ENCODE measurements at regions not wholly inside any gene's neighbourhood (a gene's known extent, or its start where the extent isn't known, plus 50 kb on each side); places are given as distances from the start of the nearest gene placed in this dataset.
"Not testable (repeated sequence)": the region's sequence is repeated elsewhere in the genome, so short reads cannot be mapped to it uniquely, and the experiment has no call there.

DNA sequence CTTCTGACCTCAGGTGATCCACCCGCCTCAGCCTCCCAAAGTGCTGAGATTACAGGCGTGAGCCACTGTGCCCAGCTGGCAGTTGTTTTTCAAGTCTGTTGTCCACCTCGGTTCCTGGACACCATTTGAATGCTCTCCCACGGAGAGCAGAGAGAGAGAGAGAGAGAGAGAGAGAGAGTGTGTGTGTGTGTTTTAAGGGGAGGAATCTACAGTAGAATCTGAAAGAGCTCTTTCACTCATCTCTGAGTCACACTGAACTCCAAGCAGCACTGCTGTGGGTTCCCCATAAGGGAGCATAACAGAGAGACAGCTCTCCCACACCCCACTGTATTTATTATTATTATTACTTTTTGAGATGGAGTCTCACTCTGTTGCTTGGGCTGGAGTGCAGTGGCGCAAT lies 156.6 kb downstream of the RPLP1 start:
- Histone ChIP-seq H3K9ac (ENCODE audit: low read depth, low read length) (no peak overlapping the region), H3K27me3 (ENCODE audit: control insufficient read depth, insufficient read depth, low read length) (peaks cover 36% of the 10 kb centered on the region), H3K4me1 (ENCODE audit: control insufficient read depth, insufficient read depth, low read length) (no peaks in the 10 kb centered on the region), H3K4me2 (ENCODE audit: low read length) (no peak overlapping the region), H3K9me3 (replicated peaks; ENCODE audit: low read length) (no peaks in the 10 kb centered on the region), H3K4me3 (ENCODE audit: low read length) (no peak overlapping the region), H3K36me3 (ENCODE audit: insufficient read depth, low read length) (no peaks in the 10 kb centered on the region)

DNA sequence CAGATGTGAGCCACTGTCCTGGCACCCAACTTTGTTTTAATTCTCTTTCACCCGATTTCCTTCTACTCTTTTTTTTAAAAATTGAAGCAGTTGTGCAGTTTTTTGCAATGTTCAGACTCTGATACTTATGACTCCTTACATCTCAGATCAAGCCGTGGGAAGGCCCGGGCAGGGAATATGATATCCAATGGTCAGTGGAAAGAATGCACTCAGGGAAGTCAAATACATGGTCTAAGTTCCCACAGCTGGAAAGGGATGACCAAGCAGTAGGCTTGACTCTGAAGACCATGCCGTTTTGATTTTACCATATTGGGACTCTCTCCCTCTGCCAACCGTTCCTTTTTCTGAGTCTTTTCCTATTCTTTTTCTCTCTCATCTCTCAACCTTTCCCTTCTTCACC lies 157.2 kb downstream of the RPLP1 start:
- Histone ChIP-seq H3K27me3 (ENCODE audit: control insufficient read depth, insufficient read depth, low read length) (peaks cover 40% of the 10 kb centered on the region), H3K4me3 (ENCODE audit: low read length) (no peak overlapping the region)

DNA sequence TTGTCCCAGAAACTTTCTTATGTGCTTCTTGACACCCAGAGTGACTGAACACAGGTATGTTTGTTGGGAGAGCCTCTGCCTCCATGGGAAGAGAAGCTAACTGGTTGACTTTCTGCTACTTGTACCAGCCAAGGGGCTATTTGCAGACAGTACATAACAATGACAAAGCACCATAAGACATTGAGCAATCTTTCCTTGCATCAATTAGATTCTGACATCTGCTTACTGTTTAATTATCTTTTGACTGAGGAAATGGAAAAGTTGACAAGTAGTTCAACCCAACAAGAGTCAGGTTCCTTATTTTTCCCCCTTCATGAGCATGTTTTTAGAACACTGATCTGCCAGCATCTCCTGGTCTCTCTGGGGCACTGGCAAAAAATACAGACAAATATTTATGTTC lies 157.7 kb downstream of the RPLP1 start:
- Histone ChIP-seq H3K36me3 (ENCODE audit: insufficient read depth, low read length) (no peaks in the 10 kb centered on the region), H3K4me3 (ENCODE audit: low read length) (no peak overlapping the region), H3K4me2 (ENCODE audit: low read length) (no peak overlapping the region), H3K27me3 (ENCODE audit: control insufficient read depth, insufficient read depth, low read length) (peaks cover 41% of the 10 kb centered on the region), H3K4me1 (ENCODE audit: control insufficient read depth, insufficient read depth, low read length) (no peaks in the 10 kb centered on the region), H3K9ac (ENCODE audit: low read depth, low read length) (no peak overlapping the region), H3K9me3 (replicated peaks; ENCODE audit: low read length) (no peaks in the 10 kb centered on the region)

More for the DNA sequence above, 157.2 kb downstream of the RPLP1 start:
- no peaks in the 10 kb centered on the region for H3K4me1 ChIP-seq (ENCODE audit: control insufficient read depth, insufficient read depth, low read length)
- no peaks in the 10 kb centered on the region for H3K9me3 ChIP-seq (replicated peaks; ENCODE audit: low read length)
- H3K4me2 ChIP-seq (ENCODE audit: low read length): no peak overlapping the region
- no peak overlapping the region for H3K9ac ChIP-seq (ENCODE audit: low read depth, low read length)
- H3K36me3 ChIP-seq (ENCODE audit: insufficient read depth, low read length): no peaks in the 10 kb centered on the region

DNA sequence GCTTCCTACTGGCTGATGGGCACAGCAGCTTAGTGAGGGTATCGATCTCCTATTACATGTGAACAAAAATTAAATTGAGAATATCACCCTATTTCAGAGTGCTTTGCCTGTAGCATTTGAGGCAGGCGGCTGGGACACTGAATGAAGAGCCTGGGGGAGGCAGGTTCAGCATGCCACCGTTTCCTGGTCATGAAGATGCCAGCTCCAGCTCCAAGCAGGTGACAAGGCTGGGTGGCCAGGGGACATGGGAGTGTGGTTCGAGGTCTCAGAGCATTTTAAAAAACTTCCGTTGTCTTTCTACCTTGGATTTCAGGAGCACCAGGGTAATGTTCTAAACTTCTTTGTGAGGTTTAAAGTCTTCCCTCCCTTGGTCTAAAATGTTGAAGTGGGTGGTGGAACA lies 158.2 kb downstream of the RPLP1 start:
- Histone ChIP-seq H3K4me2 (ENCODE audit: low read length) (no peak overlapping the region), H3K27me3 (ENCODE audit: control insufficient read depth, insufficient read depth, low read length) (peaks cover 40% of the 10 kb centered on the region), H3K9ac (ENCODE audit: low read depth, low read length) (no peak overlapping the region), H3K4me3 (ENCODE audit: low read length) (no peak overlapping the region), H3K36me3 (ENCODE audit: insufficient read depth, low read length) (no peaks in the 10 kb centered on the region), H3K4me1 (ENCODE audit: control insufficient read depth, insufficient read depth, low read length) (no peaks in the 10 kb centered on the region), H3K9me3 (replicated peaks; ENCODE audit: low read length) (no peaks in the 10 kb centered on the region)

DNA sequence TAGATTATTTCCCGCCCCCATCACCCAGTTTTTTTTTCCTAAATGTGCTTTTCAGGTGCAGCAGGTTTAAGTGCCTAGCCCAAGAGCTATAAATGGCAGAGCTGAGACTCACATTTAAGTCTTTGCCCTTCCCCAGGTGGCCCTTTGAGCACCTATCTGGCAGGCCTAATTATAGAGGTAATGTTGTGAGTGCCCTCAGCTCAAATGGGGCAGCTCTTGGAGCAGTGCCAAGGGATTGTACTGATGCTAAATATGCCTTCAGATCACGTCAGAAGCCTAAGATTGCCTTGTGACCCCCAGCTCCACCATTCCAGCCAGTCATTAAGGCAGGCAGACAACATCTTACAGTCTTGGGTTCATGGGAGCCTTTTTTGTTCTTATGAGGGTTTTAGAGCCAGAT lies 159.5 kb downstream of the RPLP1 start:
- Histone ChIP-seq H3K27me3 (ENCODE audit: control insufficient read depth, insufficient read depth, low read length) (peaks cover 35% of the 10 kb centered on the region), H3K4me3 (ENCODE audit: low read length) (no peak overlapping the region), H3K9ac (ENCODE audit: low read depth, low read length) (no peak overlapping the region), H3K9me3 (replicated peaks; ENCODE audit: low read length) (no peaks in the 10 kb centered on the region), H3K4me2 (ENCODE audit: low read length) (no peak overlapping the region), H3K36me3 (ENCODE audit: insufficient read depth, low read length) (no peaks in the 10 kb centered on the region), H3K4me1 (ENCODE audit: control insufficient read depth, insufficient read depth, low read length) (no peaks in the 10 kb centered on the region)

DNA sequence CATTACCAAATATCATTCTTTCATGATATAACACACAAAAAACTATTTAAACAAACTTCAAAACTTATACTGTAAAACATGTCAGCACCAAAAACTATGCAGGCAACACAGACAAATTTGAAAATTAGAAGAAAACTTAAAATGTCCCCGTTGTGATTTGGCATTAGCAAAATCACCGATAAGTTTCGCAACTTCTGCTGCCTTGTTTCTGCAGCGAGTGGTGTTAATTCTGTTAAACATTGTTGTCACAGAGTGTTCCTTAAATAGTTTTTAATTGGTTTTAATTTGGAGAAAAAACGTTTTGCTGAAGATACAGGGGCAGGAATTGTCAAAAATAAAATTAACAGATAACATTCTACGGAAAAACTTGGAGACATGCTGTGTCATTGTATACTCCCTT lies 160.6 kb downstream of the RPLP1 start:
- H3K9ac ChIP-seq (ENCODE audit: low read depth, low read length): no peak overlapping the region
- H3K36me3 ChIP-seq (ENCODE audit: insufficient read depth, low read length): no peaks in the 10 kb centered on the region
- H3K4me2 ChIP-seq (ENCODE audit: low read length): no peak overlapping the region
- H3K4me3 ChIP-seq (ENCODE audit: low read length): no peak overlapping the region
- peaks cover 35% of the 10 kb centered on the region for H3K27me3 ChIP-seq (ENCODE audit: control insufficient read depth, insufficient read depth, low read length)
- H3K9me3 ChIP-seq (replicated peaks; ENCODE audit: low read length): no peaks in the 10 kb centered on the region
- no peaks in the 10 kb centered on the region for H3K4me1 ChIP-seq (ENCODE audit: control insufficient read depth, insufficient read depth, low read length)

DNA sequence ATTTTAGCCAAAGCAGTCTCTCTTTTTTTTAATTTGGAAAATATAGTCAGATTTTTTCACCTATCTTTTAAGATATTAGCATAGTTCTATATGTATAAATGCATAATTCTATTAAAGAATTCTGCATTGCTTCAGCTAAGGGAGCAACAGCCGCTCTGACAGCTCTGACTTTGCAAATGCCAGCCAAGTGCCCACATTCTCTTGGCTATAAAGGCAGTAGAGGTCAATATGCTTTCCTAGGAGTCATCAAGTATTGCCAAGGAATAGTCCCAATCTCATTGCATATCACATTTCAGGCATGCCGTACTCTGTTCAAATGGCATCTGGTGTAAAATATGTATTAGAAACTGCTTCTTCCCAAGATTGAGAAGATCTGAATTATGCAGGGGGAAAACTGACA lies 161.4 kb downstream of the RPLP1 start:
- Histone ChIP-seq H3K4me2 (ENCODE audit: low read length) (no peak overlapping the region), H3K36me3 (ENCODE audit: insufficient read depth, low read length) (no peaks in the 10 kb centered on the region), H3K9ac (ENCODE audit: low read depth, low read length) (no peak overlapping the region), H3K4me3 (ENCODE audit: low read length) (no peak overlapping the region), H3K27me3 (ENCODE audit: control insufficient read depth, insufficient read depth, low read length) (peaks cover 35% of the 10 kb centered on the region), H3K9me3 (replicated peaks; ENCODE audit: low read length) (no peaks in the 10 kb centered on the region), H3K4me1 (ENCODE audit: control insufficient read depth, insufficient read depth, low read length) (no peaks in the 10 kb centered on the region)

DNA sequence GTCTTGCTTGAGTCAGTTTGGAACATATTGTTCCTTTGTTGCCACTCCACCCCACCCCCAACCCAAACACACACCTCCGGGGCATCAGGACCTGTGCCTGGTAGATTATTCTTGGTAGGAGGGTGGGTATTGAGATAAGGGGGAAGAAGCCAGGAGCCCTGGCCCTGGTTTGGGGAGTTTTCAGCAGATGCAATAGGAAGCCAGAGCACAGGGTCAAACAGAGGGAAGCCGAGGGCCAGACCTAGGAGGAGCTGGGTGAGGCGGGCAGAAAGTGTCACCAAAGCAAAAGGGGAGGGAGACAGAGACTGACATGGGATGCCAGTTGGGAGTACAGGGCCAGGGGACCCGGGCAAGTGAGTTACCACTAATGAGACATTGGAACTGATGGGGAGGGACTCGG lies 163.1 kb downstream of the RPLP1 start:
- no peaks in the 10 kb centered on the region for H3K9me3 ChIP-seq (replicated peaks; ENCODE audit: low read length)
- no peaks in the 10 kb centered on the region for H3K36me3 ChIP-seq (ENCODE audit: insufficient read depth, low read length)
- no peaks in the 10 kb centered on the region for H3K4me1 ChIP-seq (ENCODE audit: control insufficient read depth, insufficient read depth, low read length)
- H3K4me3 ChIP-seq (ENCODE audit: low read length): no peak overlapping the region
- no peak overlapping the region for H3K4me2 ChIP-seq (ENCODE audit: low read length)
- H3K9ac ChIP-seq (ENCODE audit: low read depth, low read length): no peak overlapping the region
- peaks cover 24% of the 10 kb centered on the region for H3K27me3 ChIP-seq (ENCODE audit: control insufficient read depth, insufficient read depth, low read length)

DNA sequence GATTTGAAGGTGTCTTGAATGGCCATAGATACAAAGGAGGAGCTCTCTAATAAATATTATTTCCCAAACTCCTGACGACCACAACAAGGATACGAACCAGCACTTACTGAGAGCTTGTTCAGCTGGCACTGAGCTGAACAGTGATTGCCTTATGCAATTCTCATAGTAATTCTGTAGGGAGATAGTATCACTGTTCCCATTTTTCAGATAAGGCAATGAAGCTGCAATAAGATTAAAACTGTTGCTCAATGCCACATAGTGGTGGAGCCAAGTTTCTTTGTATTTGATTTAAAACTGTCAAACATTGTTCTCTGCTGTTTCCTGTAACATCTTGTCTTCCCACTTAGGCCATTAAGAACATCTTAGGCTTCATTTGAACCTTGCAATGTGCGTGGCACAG lies 163.9 kb downstream of the RPLP1 start:
- H3K36me3 ChIP-seq (ENCODE audit: insufficient read depth, low read length): no peaks in the 10 kb centered on the region
- no peak overlapping the region for H3K4me3 ChIP-seq (ENCODE audit: low read length)
- H3K4me1 ChIP-seq (ENCODE audit: control insufficient read depth, insufficient read depth, low read length): no peaks in the 10 kb centered on the region
- H3K27me3 ChIP-seq (ENCODE audit: control insufficient read depth, insufficient read depth, low read length): peaks cover 16% of the 10 kb centered on the region
- H3K4me2 ChIP-seq (ENCODE audit: low read length): no peak overlapping the region
- no peaks in the 10 kb centered on the region for H3K9me3 ChIP-seq (replicated peaks; ENCODE audit: low read length)
- no peak overlapping the region for H3K9ac ChIP-seq (ENCODE audit: low read depth, low read length)

DNA sequence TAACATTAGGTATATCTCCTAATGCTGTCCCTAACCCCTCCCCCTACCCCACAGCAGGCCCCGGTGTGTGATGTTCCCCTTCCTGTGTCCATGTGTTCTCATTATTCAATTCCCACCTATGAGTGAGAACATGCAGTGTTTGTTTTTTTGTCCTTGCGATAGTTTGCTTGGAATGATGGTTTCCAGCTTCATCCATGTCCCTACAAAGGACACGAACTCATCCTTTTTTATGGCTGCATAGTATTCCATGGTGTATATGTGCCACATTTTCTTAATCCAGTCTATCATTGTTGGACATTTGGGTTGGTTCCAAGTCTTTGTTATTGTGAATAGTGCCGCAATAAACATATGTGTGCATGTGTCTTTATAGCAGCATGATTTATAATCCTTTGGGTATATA lies 164.5 kb downstream of the RPLP1 start:
- H3K4me2 ChIP-seq (ENCODE audit: low read length); H3K4me1 ChIP-seq (ENCODE audit: control insufficient read depth, insufficient read depth, low read length); H3K9ac ChIP-seq (ENCODE audit: low read depth, low read length); H3K4me3 ChIP-seq (ENCODE audit: low read length); H3K9me3 ChIP-seq (replicated peaks; ENCODE audit: low read length); H3K36me3 ChIP-seq (ENCODE audit: insufficient read depth, low read length): not testable (repeated sequence)
- H3K27me3 ChIP-seq (ENCODE audit: control insufficient read depth, insufficient read depth, low read length): peaks cover 14% of the 10 kb centered on the region

DNA sequence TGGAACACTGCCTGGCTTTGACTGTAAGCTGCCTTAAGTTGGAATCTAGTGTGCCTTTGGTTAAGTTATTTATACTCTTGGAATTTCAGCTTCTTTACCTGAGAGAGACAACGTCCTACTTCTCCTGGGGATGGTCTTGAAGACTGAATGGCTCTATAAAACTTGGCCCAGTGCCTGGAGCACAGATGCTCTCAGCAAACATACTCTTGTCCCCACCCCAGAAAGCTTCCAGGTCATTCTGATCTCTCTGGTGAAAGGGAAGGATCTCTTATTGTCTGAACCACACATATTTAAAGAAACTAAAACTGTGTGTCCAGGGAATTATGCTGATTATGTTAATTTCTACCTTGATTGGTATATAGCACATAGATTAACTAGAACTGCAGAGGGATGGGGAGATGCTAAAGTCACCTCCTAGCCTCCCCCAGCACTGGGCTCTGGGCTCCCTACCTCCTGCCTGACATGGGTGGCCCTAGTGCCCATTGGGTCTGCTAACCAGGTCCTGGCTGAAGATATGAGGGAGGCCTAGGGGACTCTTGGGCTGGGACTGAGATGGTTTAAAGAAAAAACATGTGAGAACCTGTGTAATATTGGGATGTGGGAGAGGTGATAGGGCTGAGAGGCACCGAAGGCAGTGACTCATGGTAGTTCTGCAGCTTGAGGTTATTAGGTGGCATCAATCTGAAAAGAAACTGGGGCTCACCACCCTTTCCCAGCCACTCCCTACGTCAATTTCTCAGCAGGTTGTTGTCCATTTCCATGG lies 171.0 kb downstream of the RPLP1 start:
- Histone ChIP-seq H3K4me1 (ENCODE audit: control insufficient read depth, insufficient read depth, low read length) (no peaks in the 10 kb centered on the region), H3K27me3 (ENCODE audit: control insufficient read depth, insufficient read depth, low read length) (peaks cover 21% of the 10 kb centered on the region), H3K9me3 (replicated peaks; ENCODE audit: low read length) (no peaks in the 10 kb centered on the region), H3K36me3 (ENCODE audit: insufficient read depth, low read length) (no peaks in the 10 kb centered on the region), H3K9ac (ENCODE audit: low read depth, low read length) (no peak overlapping the region), H3K4me2 (ENCODE audit: low read length) (no peak overlapping the region), H3K4me3 (ENCODE audit: low read length) (no peak overlapping the region)

DNA sequence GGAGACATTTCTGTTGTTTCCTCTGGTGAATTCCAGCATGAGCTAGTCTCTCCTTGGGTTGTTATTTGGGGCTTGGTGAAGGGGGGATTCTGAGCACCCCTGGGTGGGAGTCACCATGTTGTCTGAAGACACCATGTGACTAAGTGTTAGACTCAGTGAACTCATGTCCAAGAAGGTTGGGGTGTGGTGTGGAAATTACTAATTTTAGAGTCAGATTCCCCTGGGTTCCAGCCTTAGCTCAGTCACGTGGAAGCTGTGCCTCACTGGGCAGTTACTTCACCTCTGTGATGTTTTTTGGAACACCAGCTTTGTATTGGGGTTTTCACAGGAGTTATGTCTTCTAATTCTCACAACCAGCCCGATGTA lies 171.5 kb downstream of the RPLP1 start:
- H3K9ac ChIP-seq (ENCODE audit: low read depth, low read length): no peak overlapping the region
- H3K9me3 ChIP-seq (replicated peaks; ENCODE audit: low read length): no peaks in the 10 kb centered on the region
- H3K4me2 ChIP-seq (ENCODE audit: low read length): no peak overlapping the region
- H3K27me3 ChIP-seq (ENCODE audit: control insufficient read depth, insufficient read depth, low read length): peaks cover 26% of the 10 kb centered on the region
- no peaks in the 10 kb centered on the region for H3K4me1 ChIP-seq (ENCODE audit: control insufficient read depth, insufficient read depth, low read length)
- no peaks in the 10 kb centered on the region for H3K36me3 ChIP-seq (ENCODE audit: insufficient read depth, low read length)
- no peak overlapping the region for H3K4me3 ChIP-seq (ENCODE audit: low read length)
